ENCODE measurements at regions not wholly inside any gene's neighbourhood (a gene's known extent, or its start where the extent isn't known, plus 50 kb on each side); places are given as distances from the start of the nearest gene placed in this dataset.

- no peak for DNase-seq
These were observed 138.5 kb downstream of the RBM26 start for GRCh38 chr13:79267560-79267959.

GRCh38 chr13:79258489-79258888 is 147.6 kb downstream of the RBM26 start:
- no peak for DNase-seq

- no peak for DNase-seq
These were observed 159.5 kb downstream of the RBM26 start for GRCh38 chr13:79246578-79246949.

GRCh38 chr13:79245937-79246577 is 160.0 kb downstream of the RBM26 start:
- DNase-seq, result no peak

- DNase-seq, result no peak
These were observed 164.4 kb downstream of the RBM26 start for GRCh38 chr13:79241697-79242096.

GRCh38 chr13:79237981-79238380 is 168.1 kb downstream of the RBM26 start:
- DNase-seq, result no peak

- DNase-seq, result no peak
These were observed 174.2 kb downstream of the RBM26 start for GRCh38 chr13:79231887-79232286.

- DNase-seq, result no peak
These were observed 176.3 kb downstream of the RBM26 start for GRCh38 chr13:79229761-79230160.

GRCh38 chr13:79228972-79229371 is 177.1 kb downstream of the RBM26 start:
- no peak for DNase-seq

GRCh38 chr13:79227418-79227817 is 178.6 kb downstream of the RBM26 start:
- no peak for DNase-seq

- no peak for DNase-seq
These were observed 179.1 kb downstream of the RBM26 start for GRCh38 chr13:79226938-79227337.

- DNase-seq, result no peak
These were observed 179.8 kb downstream of the RBM26 start for GRCh38 chr13:79226250-79226649.

- no peak for DNase-seq
These were observed 180.4 kb downstream of the RBM26 start for GRCh38 chr13:79225487-79226232.

GRCh38 chr13:79222427-79223205 is 183.4 kb downstream of the RBM26 start:
- no peak for DNase-seq

GRCh38 chr13:79212064-79212619 is 193.9 kb downstream of the RBM26 start:
- no peak for DNase-seq

- no peak for DNase-seq
These were observed 194.7 kb downstream of the RBM26 start for GRCh38 chr13:79211377-79211776.

- no peak for DNase-seq
These were observed 208.1 kb downstream of the RBM26 start for GRCh38 chr13:79197933-79198332.

GRCh38 chr13:79196843-79197242 is 209.2 kb downstream of the RBM26 start:
- no peak for DNase-seq

- DNase-seq, result no peak
These were observed 209.7 kb downstream of the RBM26 start for GRCh38 chr13:79196366-79196765.

GRCh38 chr13:79194727-79195126 is 211.3 kb downstream of the RBM26 start:
- DNase-seq, result no peak

- peak; percentile 15 for DNase-seq
These were observed 211.8 kb downstream of the RBM26 start for GRCh38 chr13:79194272-79194671.

- no peak for DNase-seq
These were observed 214.6 kb downstream of the RBM26 start for GRCh38 chr13:79191501-79191900.

GRCh38 chr13:79190932-79191331 is 215.1 kb downstream of the RBM26 start:
- DNase-seq, result no peak

Data from activated CD8-positive, alpha-beta memory T cell treated with anti-CD3 and anti-CD28 coated beads, Interleukin-2, amount 50 U/mL, for 4 hours (primary cell).